ENCODE measurements at regions not wholly inside any gene's neighbourhood (a gene's known extent, or its start where the extent isn't known, plus 50 kb on each side); places are given as distances from the start of the nearest gene placed in this dataset.

DNA sequence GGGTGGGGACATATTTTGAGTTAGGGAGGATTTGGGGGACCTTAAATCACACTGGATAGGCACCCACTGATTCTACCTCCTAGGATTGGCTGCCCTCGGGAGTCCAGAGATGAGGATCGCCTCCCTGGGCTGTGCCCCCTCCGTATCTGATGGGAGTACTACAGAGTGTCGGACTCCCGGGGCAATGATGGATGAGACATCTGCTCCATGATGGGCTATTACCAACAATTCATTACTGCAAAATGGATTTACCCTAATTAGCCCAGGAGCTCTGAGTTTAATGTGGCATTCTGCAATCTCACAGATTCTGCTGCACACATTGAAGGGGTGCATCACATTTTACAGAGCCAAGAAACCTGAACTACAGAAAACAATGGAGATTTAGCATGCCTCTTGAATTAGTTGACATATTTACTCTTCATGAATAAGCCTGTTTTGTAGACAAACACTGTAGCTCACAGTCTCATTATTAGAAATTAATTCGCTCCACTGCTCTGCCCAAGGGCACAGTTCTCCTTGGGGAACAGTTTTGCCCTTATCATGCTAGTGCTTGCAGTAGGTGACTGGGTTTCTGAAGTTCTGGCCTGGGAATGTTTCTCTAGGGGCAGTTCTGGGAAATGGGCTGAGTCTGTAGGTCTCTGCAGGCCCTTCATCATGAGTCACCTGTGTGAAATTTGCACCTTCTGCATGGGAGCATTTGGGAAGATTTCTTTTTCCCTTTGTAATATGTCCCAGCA, 217.1 kb upstream of the PLET1 start (continued):
- TF ChIP-seq, protein P1, sequence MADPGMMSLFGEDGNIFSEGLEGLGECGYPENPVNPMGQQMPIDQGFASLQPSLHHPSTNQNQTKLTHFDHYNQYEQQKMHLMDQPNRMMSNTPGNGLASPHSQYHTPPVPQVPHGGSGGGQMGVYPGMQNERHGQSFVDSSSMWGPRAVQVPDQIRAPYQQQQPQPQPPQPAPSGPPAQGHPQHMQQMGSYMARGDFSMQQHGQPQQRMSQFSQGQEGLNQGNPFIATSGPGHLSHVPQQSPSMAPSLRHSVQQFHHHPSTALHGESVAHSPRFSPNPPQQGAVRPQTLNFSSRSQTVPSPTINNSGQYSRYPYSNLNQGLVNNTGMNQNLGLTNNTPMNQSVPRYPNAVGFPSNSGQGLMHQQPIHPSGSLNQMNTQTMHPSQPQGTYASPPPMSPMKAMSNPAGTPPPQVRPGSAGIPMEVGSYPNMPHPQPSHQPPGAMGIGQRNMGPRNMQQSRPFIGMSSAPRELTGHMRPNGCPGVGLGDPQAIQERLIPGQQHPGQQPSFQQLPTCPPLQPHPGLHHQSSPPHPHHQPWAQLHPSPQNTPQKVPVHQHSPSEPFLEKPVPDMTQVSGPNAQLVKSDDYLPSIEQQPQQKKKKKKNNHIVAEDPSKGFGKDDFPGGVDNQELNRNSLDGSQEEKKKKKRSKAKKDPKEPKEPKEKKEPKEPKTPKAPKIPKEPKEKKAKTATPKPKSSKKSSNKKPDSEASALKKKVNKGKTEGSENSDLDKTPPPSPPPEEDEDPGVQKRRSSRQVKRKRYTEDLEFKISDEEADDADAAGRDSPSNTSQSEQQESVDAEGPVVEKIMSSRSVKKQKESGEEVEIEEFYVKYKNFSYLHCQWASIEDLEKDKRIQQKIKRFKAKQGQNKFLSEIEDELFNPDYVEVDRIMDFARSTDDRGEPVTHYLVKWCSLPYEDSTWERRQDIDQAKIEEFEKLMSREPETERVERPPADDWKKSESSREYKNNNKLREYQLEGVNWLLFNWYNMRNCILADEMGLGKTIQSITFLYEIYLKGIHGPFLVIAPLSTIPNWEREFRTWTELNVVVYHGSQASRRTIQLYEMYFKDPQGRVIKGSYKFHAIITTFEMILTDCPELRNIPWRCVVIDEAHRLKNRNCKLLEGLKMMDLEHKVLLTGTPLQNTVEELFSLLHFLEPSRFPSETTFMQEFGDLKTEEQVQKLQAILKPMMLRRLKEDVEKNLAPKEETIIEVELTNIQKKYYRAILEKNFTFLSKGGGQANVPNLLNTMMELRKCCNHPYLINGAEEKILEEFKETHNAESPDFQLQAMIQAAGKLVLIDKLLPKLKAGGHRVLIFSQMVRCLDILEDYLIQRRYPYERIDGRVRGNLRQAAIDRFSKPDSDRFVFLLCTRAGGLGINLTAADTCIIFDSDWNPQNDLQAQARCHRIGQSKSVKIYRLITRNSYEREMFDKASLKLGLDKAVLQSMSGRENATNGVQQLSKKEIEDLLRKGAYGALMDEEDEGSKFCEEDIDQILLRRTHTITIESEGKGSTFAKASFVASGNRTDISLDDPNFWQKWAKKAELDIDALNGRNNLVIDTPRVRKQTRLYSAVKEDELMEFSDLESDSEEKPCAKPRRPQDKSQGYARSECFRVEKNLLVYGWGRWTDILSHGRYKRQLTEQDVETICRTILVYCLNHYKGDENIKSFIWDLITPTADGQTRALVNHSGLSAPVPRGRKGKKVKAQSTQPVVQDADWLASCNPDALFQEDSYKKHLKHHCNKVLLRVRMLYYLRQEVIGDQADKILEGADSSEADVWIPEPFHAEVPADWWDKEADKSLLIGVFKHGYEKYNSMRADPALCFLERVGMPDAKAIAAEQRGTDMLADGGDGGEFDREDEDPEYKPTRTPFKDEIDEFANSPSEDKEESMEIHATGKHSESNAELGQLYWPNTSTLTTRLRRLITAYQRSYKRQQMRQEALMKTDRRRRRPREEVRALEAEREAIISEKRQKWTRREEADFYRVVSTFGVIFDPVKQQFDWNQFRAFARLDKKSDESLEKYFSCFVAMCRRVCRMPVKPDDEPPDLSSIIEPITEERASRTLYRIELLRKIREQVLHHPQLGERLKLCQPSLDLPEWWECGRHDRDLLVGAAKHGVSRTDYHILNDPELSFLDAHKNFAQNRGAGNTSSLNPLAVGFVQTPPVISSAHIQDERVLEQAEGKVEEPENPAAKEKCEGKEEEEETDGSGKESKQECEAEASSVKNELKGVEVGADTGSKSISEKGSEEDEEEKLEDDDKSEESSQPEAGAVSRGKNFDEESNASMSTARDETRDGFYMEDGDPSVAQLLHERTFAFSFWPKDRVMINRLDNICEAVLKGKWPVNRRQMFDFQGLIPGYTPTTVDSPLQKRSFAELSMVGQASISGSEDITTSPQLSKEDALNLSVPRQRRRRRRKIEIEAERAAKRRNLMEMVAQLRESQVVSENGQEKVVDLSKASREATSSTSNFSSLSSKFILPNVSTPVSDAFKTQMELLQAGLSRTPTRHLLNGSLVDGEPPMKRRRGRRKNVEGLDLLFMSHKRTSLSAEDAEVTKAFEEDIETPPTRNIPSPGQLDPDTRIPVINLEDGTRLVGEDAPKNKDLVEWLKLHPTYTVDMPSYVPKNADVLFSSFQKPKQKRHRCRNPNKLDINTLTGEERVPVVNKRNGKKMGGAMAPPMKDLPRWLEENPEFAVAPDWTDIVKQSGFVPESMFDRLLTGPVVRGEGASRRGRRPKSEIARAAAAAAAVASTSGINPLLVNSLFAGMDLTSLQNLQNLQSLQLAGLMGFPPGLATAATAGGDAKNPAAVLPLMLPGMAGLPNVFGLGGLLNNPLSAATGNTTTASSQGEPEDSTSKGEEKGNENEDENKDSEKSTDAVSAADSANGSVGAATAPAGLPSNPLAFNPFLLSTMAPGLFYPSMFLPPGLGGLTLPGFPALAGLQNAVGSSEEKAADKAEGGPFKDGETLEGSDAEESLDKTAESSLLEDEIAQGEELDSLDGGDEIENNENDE (IDR thresholded peaks at IDR 0.05; ENCODE audit: insufficient replicate concordance, low read length), result no peak
- TF ChIP-seq ATF2 (IDR thresholded peaks at IDR 0.05; ENCODE audit: low read length) (no peak), HDAC2 (IDR thresholded peaks at IDR 0.05; ENCODE audit: borderline replicate concordance in 1 of 2, low read depth in 2 of 2, low read length in 2 of 2) (no peak), BRCA1 (IDR thresholded peaks at IDR 0.05; ENCODE audit: low read depth, low read length) (no peak), TAF7 (optimal IDR thresholded peaks at IDR 0.05; ENCODE audit: borderline replicate concordance, low read depth, low read length) (no peak), CHD2 (IDR thresholded peaks at IDR 0.05; ENCODE audit: low read length) (no peak)

All from H1 (cell line).